H1 (cell line): ENCODE measurements at regions not wholly inside any gene's neighbourhood (a gene's known extent, or its start where the extent isn't known, plus 50 kb on each side); places are given as distances from the start of the nearest gene placed in this dataset.

Source experiments
- CTCF ChIA-PET: fragments of 300-600 bp; sonication (Branson Sonifier 250); formaldehyde crosslinking; loops from one replicate; lab custom pipeline; 2021; ENCODE audit not compliant: partially characterized antibody; lab: Charles Lee
- POLR2A ChIA-PET: fragments of 300-600 bp; sonication (Branson Sonifier 250); formaldehyde crosslinking; loops from one replicate; lab custom pipeline; 2021; ENCODE audit warnings: inconsistent platforms; ENCODE audit not compliant: partially characterized antibody; lab: Charles Lee
- DNase-seq, 2 experiments: peaks; one replicate each; pipeline versions ENCODE4 v3.0.0 to v3.0.0-alpha.2; 2010 to 2022; ENCODE audit warnings: low spot score in 2 of 2, low read depth in 1 of 2, mixed read lengths in 1 of 2
- FAIRE-seq: peaks from 2 replicates; lab custom pipeline; 2011; peaks lifted over from hg19 to GRCh38; lab: Jason Lieb, UNC
- H2AFZ ChIP-seq: 2 replicates; pipeline ENCODE4 v1.8.1; 2012; ENCODE audit warnings: low read length, inconsistent platforms
- H2AK5ac ChIP-seq: 2 replicates; pipeline ENCODE4 v1.6.1; 2013; ENCODE audit warnings: low read depth, low read length
- H2BK120ac ChIP-seq: replicated peaks from 2 replicates; pipeline ENCODE3; 2013; ENCODE audit warnings: low read depth, low read length, inconsistent platforms
- H2BK12ac ChIP-seq: 2 replicates; pipeline ENCODE4 v1.6.1; 2013; ENCODE audit warnings: low read depth, low read length
- H2BK15ac ChIP-seq: 2 replicates; pipeline ENCODE4 v1.6.1; 2013; ENCODE audit warnings: low read length
- H2BK20ac ChIP-seq: 2 replicates; pipeline ENCODE4 v1.6.1; 2013; ENCODE audit warnings: low read length
- H2BK5ac ChIP-seq: 2 replicates; pipeline ENCODE4 v1.6.1; 2013; ENCODE audit warnings: low read depth, low read length
- H3K14ac ChIP-seq: 2 replicates; pipeline ENCODE4 v1.6.1; 2013; ENCODE audit warnings: inconsistent platforms; ENCODE audit not compliant: insufficient read length
- H3K18ac ChIP-seq: 2 replicates; pipeline ENCODE4 v1.6.1; 2013; ENCODE audit warnings: low read length; ENCODE audit errors: extremely low read depth
- H3K23ac ChIP-seq: 2 replicates; pipeline ENCODE4 v1.6.1; 2013; ENCODE audit warnings: inconsistent platforms; ENCODE audit not compliant: insufficient read length
- H3K23me2 ChIP-seq: 2 replicates; pipeline ENCODE4 v1.6.1; 2013; ENCODE audit warnings: low read depth, low read length
- H3K27ac ChIP-seq: 2 replicates; pipeline ENCODE4 v1.6.1; 2011; ENCODE audit warnings: low read depth, low read length, inconsistent platforms
- H3K27me3 ChIP-seq, 4 experiments: replicated peaks in 1 of 4; 1 replicate in 1 of 4; 2 replicates in 3 of 4; pipeline versions ENCODE4 v1.6.1 to v1.8.1; 2011 to 2013; ENCODE audit warnings: low read length in 3 of 4, mild to moderate bottlenecking in 3 of 4, inconsistent platforms in 2 of 4, mixed read lengths in 2 of 4, moderate library complexity in 1 of 4; ENCODE audit not compliant: control insufficient read depth in 3 of 4, insufficient read depth in 3 of 4; ENCODE audit errors: extremely low read depth in 1 of 4
- H3K36me3 ChIP-seq, 4 experiments: 2 replicates each; pipeline versions ENCODE4 v1.6.1 to v1.8.1; 2011 to 2013; ENCODE audit warnings: mild to moderate bottlenecking in 4 of 4, low read length in 3 of 4, moderate library complexity in 2 of 4, control low read depth in 1 of 4, inconsistent platforms in 1 of 4; ENCODE audit not compliant: insufficient read depth in 4 of 4, control insufficient read depth in 2 of 4
- H3K4ac ChIP-seq: replicated peaks from 2 replicates; pipeline ENCODE3; 2013; ENCODE audit warnings: low read length, low read depth, mixed read lengths, inconsistent platforms; ENCODE audit not compliant: insufficient read length
- H3K4me1 ChIP-seq, 4 experiments: replicated peaks in 1 of 4; 1 replicate in 1 of 4; 2 replicates in 3 of 4; pipeline versions ENCODE4 v1.6.1 to v1.8.1; 2011 to 2013; ENCODE audit warnings: low read length in 3 of 4, inconsistent platforms in 2 of 4, mixed read lengths in 1 of 4; ENCODE audit not compliant: insufficient read depth in 4 of 4, control insufficient read depth in 3 of 4
- H3K4me2 ChIP-seq, 2 experiments: 2 replicates each; pipeline versions ENCODE4 v1.6.1 to v1.8.1; 2011 to 2013; ENCODE audit warnings: low read depth in 2 of 2, low read length in 2 of 2, control low read depth in 1 of 2, inconsistent platforms in 1 of 2, mild to moderate bottlenecking in 1 of 2; ENCODE audit not compliant: insufficient read depth in 1 of 2
- H3K4me3 ChIP-seq, 4 experiments: fragments of 200-600, 300-600 bp in 1 of 4; sonication (generic), shearing (Covaris generic), sonication (Bioruptor Twin) in 1 of 4; 2 replicates each; pipeline versions ENCODE4 v1.5.1 to v1.8.1; 2011 to 2016; ENCODE audit warnings: low read length in 4 of 4, low read depth in 3 of 4, control low read depth in 2 of 4, inconsistent platforms in 2 of 4, mild to moderate bottlenecking in 2 of 4, mixed read lengths in 1 of 4, moderate library complexity in 1 of 4; ENCODE audit not compliant: insufficient read depth in 2 of 4; ENCODE audit errors: extremely low read depth in 1 of 4
- H3K56ac ChIP-seq: replicated peaks from 2 replicates; pipeline ENCODE3; 2013; ENCODE audit warnings: low read depth, mild to moderate bottlenecking, mixed read lengths, low read length, inconsistent platforms; ENCODE audit not compliant: insufficient read length
- H3K79me1 ChIP-seq: 2 replicates; pipeline ENCODE4 v1.6.1; 2013; ENCODE audit warnings: low read depth, low read length, control low read depth
- H3K79me2 ChIP-seq, 2 experiments: 2 replicates each; pipeline versions ENCODE4 v1.6.1 to v1.8.1; 2012 to 2013; ENCODE audit warnings: low read length in 2 of 2, mild to moderate bottlenecking in 2 of 2, inconsistent platforms in 1 of 2; ENCODE audit not compliant: insufficient read depth in 2 of 2, control insufficient read depth in 1 of 2
- H3K9ac ChIP-seq, 4 experiments: replicated peaks in 1 of 4; 1 replicate in 1 of 4; 2 replicates in 3 of 4; pipeline versions ENCODE4 v1.6.1 to v1.8.1; 2011 to 2013; ENCODE audit warnings: low read depth in 3 of 4, low read length in 3 of 4, control low read depth in 2 of 4, mild to moderate bottlenecking in 2 of 4, moderate library complexity in 2 of 4, inconsistent platforms in 1 of 4; ENCODE audit errors: extremely low read depth in 1 of 4
- H3K9me3 ChIP-seq, 2 experiments: 2 replicates each; pipeline versions ENCODE4 v1.6.1 to v1.8.1; 2012 to 2013; ENCODE audit warnings: mild to moderate bottlenecking in 2 of 2, moderate library complexity in 2 of 2, control low read depth in 1 of 2, inconsistent platforms in 1 of 2, low read depth in 1 of 2, low read length in 1 of 2, mixed read lengths in 1 of 2; ENCODE audit not compliant: insufficient read depth in 2 of 2
- H4K20me1 ChIP-seq, 2 experiments: replicated peaks in 1 of 2; 2 replicates each; pipeline versions ENCODE3 to v1.8.1; 2011 to 2013; ENCODE audit warnings: inconsistent platforms in 2 of 2, low read length in 2 of 2, mild to moderate bottlenecking in 1 of 2; ENCODE audit not compliant: insufficient read depth in 2 of 2, control insufficient read depth in 1 of 2
- H4K5ac ChIP-seq: 2 replicates; pipeline ENCODE4 v1.6.1; 2013; ENCODE audit warnings: low read length, low read depth, mixed read lengths, inconsistent platforms; ENCODE audit not compliant: insufficient read length
- H4K8ac ChIP-seq: 2 replicates; pipeline ENCODE4 v1.8.0; 2013; ENCODE audit warnings: mild to moderate bottlenecking, moderate library complexity, low read length, inconsistent platforms; ENCODE audit not compliant: insufficient read depth; ENCODE audit errors: extremely low read depth
- H4K91ac ChIP-seq: replicated peaks from 2 replicates; pipeline ENCODE3; 2013; ENCODE audit warnings: low read length, mixed read lengths, inconsistent platforms; ENCODE audit not compliant: insufficient read length
- SIRT6 ChIP-seq: IDR thresholded peaks from one replicate; pipeline ENCODE4 v1.7.1; 2012; ENCODE audit warnings: low read length, inconsistent platforms
- SP4 ChIP-seq: IDR thresholded peaks from 2 replicates; pipeline ENCODE4 v1.6.1; 2012; ENCODE audit warnings: low read length, inconsistent platforms
- SRF ChIP-seq: IDR thresholded peaks from 2 replicates; pipeline ENCODE4 v1.6.1; 2011; ENCODE audit warnings: mild to moderate bottlenecking, low read depth, low read length, moderate library complexity
- ZNF274 ChIP-seq: IDR thresholded peaks from 2 replicates; pipeline ENCODE4 v1.7.0; 2012; ENCODE audit warnings: low read length, borderline replicate concordance; ENCODE audit errors: extremely low read depth
- WGBS, 2 experiments: shearing (Covaris generic) in 1 of 2; methylation state at CpG; one replicate each; pipeline versions ENCODE4 v1.1.6 to v1.1.7; 2013 to 2015; ENCODE audit warnings: low lambda C conversion rate in 2 of 2, mixed read lengths in 2 of 2, inconsistent platforms in 1 of 2, low coverage in 1 of 2, missing lambda C conversion rate in 1 of 2; ENCODE audit not compliant: insufficient replicate concordance in 2 of 2, insufficient coverage in 1 of 2, insufficient read length in 1 of 2; ENCODE audit errors: extremely low coverage in 1 of 2, missing lambda C conversion rate in 1 of 2; 5-methylcytosine and 5-hydroxymethylcytosine counted together

DNA sequence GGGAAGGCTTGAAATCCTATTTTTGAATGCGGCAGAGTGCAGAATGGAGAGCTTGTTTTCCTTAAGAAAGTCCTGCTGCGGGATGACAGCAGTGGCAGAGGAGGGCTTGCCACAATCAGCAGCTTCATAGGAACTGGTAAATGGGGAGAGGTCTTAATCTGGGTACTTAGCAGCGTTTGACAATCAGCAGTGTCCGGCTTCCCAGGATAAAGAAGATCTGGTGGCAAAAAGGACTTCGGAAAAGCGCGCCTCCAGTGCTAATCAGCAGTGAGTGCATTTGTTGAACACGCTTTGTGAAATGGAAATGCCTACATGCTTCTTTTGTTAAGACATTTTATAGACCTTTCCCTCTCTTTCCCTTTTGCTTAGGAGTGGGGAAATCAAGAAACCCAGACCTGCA is 735.7 kb downstream of the QKI start:
- ChIA-PET POLR2A (no interaction called here), CTCF (interaction anchor here (1.0 kb wide), 1 partner anchor 8 kb away, joined by 3 read pairs; no protein-coding TSS in a partner anchor)
- H3K23me2 ChIP-seq: no peaks in the 10 kb centered on the region
- no peaks in the 10 kb centered on the region for H3K27me3 ChIP-seq
- H4K20me1 ChIP-seq: no peaks in the 10 kb centered on the region
- H3K79me2 ChIP-seq: no peaks in the 10 kb centered on the region
- no peak overlapping the region for H3K9ac ChIP-seq
- H3K4me3 ChIP-seq: no peak overlapping the region
- H3K79me1 ChIP-seq: no peaks in the 10 kb centered on the region
- no peak overlapping the region for H4K5ac ChIP-seq
- no peak overlapping the region for H3K27ac ChIP-seq
- H3K18ac ChIP-seq: no peak overlapping the region
- no peak overlapping the region for H4K8ac ChIP-seq
- no peak overlapping the region for H2AK5ac ChIP-seq
- H2BK20ac ChIP-seq: no peak overlapping the region
- H4K91ac ChIP-seq: no peak overlapping the region
- DNase-seq (no peak), FAIRE-seq (no peak)
- no peak overlapping the region for H2AFZ ChIP-seq
- TF ChIP-seq SRF: no peak
- no peak for TF ChIP-seq SIRT6
- no peak for TF ChIP-seq ZNF274
- TF ChIP-seq SP4: no peak
- no peak overlapping the region for H2BK5ac ChIP-seq
- WGBS, 2 experiments: 93% methylated on average over 8 of the region's 8 CpGs; no CpG with 5 or more reads in 1 of the 2 experiments
- no peak overlapping the region for H2BK15ac ChIP-seq
- H3K36me3 ChIP-seq: no peaks in the 10 kb centered on the region
- no peak overlapping the region for H3K56ac ChIP-seq
- H3K4ac ChIP-seq: no peak overlapping the region
- H3K23ac ChIP-seq: no peak overlapping the region
- H2BK120ac ChIP-seq: no peak overlapping the region
- no peak overlapping the region for H3K14ac ChIP-seq
- no peak overlapping the region for H3K4me2 ChIP-seq
- H2BK12ac ChIP-seq: no peak overlapping the region
- H3K9me3 ChIP-seq: no peaks in the 10 kb centered on the region
- H3K4me1 ChIP-seq: peaks cover 0 to 7% (median 0%) of the 10 kb centered on the region in 4 experiments; a peak in 2 of 7 replicates
